T-helper 2 cell treated with Interferon-gamma antibody and Interleukin-4, amounts not matched to agents 5 μg/mL and 100 μg/mL, for 36 hours (primary cell): ENCODE measurements at regions not wholly inside any gene's neighbourhood (a gene's known extent, or its start where the extent isn't known, plus 50 kb on each side); places are given as distances from the start of the nearest gene placed in this dataset.
"Not testable (repeated sequence)": the region's sequence is repeated elsewhere in the genome, so short reads cannot be mapped to it uniquely, and the experiment has no call there.

ENCODE experiments used
- DNase-seq: peaks from one replicate; pipeline ENCODE4 v3.0.0; 2021; ENCODE audit warnings: low spot score
- H3K27ac Mint-ChIP-seq: one replicate; pipeline ENCODE4 v1.8.0; 2021; ENCODE audit warnings: mild to moderate bottlenecking, mixed read lengths
- H3K27me3 Mint-ChIP-seq: one replicate; pipeline ENCODE4 v1.8.0; 2021; ENCODE audit warnings: low read depth, mixed read lengths
- H3K36me3 Mint-ChIP-seq: one replicate; pipeline ENCODE4 v1.8.0; 2021; ENCODE audit warnings: low read depth, mixed read lengths
- H3K4me1 Mint-ChIP-seq: one replicate; pipeline ENCODE4 v1.8.0; 2021; ENCODE audit warnings: low read depth, mixed read lengths
- H3K4me3 Mint-ChIP-seq: one replicate; pipeline ENCODE4 v1.8.0; 2022; ENCODE audit warnings: mild to moderate bottlenecking, moderate library complexity, mixed read lengths
- H3K9me3 Mint-ChIP-seq: one replicate; pipeline ENCODE4 v1.8.0; 2021; ENCODE audit warnings: mixed read lengths

DNA sequence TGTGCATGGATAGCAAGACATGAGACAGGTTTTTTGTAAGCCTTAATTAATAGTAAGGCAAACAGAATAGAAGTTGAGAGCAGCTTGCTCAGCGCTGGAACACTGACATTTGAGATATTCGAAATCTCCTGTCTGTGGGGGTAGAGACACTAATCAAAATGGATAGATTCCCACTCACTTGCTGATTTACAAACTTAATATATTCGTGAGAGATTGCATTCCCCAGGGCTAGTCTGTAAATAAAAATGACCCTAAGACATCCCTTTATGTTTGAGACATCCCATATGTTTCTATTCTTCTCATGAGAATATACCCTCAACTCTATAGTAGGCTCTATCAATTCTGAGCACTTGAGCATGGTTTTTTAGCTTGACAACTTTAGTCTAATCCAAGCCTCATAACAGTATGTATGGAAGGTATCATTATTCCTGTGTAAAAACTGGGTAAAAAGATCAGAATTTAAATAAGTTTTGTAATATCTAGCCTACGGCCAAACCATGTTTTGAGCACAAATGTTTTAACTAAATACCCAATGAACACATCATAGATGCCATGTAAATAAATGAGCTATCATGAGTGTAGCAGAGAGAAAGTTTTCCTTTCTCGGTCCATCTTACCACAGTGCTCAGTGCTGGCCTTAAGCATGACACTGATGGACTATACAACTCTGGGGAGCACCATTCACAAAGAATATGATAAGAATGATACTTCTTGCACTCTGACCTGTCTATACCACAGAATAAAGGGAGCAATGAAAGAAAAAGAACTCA, 609.2 kb downstream of the PSAT1 start:
- no peak for DNase-seq
- Mint-ChIP-seq H3K27ac (no peak overlapping the region), H3K27me3 (no peaks in the 10 kb centered on the region), H3K4me3 (no peak overlapping the region), H3K4me1 (no peaks in the 10 kb centered on the region), H3K9me3 (peaks cover 7% of the 10 kb centered on the region), H3K36me3 (no peaks in the 10 kb centered on the region)

DNA sequence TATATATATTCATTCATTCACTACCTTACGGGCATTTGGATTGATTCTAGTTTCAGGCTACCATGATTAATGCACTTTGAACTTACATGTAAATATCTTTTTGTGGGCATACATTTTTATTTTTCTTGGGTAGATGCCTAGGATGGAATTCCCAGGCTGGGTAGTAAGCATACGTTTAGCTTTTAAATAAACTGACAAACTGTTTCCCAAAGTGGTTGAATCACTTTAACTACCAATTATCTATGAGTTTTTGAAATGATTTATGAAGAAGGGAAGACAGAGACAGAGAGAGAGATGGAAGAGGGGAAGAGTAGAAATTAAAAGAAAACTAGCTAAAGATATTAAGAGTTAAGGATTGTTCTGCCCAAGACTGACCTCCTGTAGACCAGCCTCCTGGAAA, 612.6 kb downstream of the PSAT1 start:
- H3K36me3 Mint-ChIP-seq, result no peaks in the 10 kb centered on the region
- no peaks in the 10 kb centered on the region for H3K4me1 Mint-ChIP-seq
- H3K4me3 Mint-ChIP-seq, result no peak overlapping the region
- no peak for DNase-seq
- peaks cover 7% of the 10 kb centered on the region for H3K9me3 Mint-ChIP-seq
- H3K27ac Mint-ChIP-seq, result no peak overlapping the region
- no peaks in the 10 kb centered on the region for H3K27me3 Mint-ChIP-seq

DNA sequence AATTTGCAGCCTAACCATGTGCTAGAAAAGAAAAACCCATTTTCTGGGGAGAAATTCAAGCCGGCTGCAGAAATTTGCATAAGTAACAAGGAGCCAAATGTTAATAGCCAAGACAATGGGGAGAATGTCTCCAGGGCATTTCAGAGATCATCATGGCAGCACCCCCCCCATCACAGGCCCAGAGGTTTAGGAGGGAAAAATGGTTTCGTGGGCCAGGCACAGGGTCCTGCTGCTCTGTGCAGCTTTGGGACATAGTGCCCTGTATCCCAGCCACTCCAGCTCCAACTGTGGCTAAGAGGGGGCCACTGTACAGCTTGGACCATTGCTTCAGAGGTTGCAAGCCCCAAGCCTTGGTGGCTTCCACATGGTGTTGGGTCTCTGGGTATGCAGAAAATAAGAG, 620.0 kb downstream of the PSAT1 start:
- not testable (repeated sequence) for DNase-seq, H3K27me3 Mint-ChIP-seq, H3K36me3 Mint-ChIP-seq, H3K4me3 Mint-ChIP-seq, H3K27ac Mint-ChIP-seq, H3K4me1 Mint-ChIP-seq
- H3K9me3 Mint-ChIP-seq, result peaks cover 11% of the 10 kb centered on the region

DNA sequence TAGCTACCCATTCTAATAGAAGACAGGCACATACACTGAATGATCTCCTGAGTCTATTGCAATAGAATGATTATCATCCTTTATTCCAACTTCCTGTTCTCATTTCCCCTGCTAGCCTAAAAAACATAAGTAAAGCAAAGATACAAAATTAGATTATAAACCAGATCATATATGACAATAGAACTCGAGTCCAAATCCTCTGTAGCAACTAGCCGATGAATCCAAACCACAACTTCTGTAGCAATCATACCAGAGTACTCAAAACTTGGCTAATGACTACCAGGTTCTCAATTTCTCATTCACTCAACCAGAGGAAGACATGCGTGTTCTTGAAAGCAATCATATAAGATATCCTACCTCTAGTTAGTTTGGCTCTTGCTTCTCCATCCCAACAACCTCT, 622.1 kb downstream of the PSAT1 start:
- Mint-ChIP-seq H3K27ac (no peak overlapping the region), H3K36me3 (no peaks in the 10 kb centered on the region), H3K27me3 (no peaks in the 10 kb centered on the region), H3K4me1 (no peaks in the 10 kb centered on the region), H3K9me3 (peaks cover 11% of the 10 kb centered on the region), H3K4me3 (no peak overlapping the region)
- DNase-seq, result no peak

DNA sequence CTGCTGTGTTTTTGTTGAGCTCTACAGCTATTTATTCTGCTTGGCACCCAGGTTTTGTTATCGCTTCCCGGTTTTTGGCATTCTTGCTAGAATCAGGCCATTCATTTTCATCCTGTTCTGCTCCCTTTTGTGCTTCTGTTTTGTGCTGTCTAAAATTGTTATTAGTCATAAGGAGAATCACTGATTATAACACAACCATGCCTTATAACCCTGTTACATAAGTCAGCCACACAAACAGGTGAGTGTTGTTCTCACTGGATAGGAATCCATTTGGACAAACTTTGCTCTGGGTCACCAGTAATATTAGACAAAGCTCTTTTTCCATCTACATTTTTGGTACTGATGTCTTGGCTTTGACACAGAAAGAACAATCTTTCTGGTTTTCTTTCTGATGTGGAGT, 622.8 kb downstream of the PSAT1 start:
- peaks cover 11% of the 10 kb centered on the region for H3K9me3 Mint-ChIP-seq
- no peak overlapping the region for H3K27ac Mint-ChIP-seq
- DNase-seq, result no peak
- H3K36me3 Mint-ChIP-seq, result no peaks in the 10 kb centered on the region
- no peak overlapping the region for H3K4me3 Mint-ChIP-seq
- H3K4me1 Mint-ChIP-seq, result no peaks in the 10 kb centered on the region
- no peaks in the 10 kb centered on the region for H3K27me3 Mint-ChIP-seq

DNA sequence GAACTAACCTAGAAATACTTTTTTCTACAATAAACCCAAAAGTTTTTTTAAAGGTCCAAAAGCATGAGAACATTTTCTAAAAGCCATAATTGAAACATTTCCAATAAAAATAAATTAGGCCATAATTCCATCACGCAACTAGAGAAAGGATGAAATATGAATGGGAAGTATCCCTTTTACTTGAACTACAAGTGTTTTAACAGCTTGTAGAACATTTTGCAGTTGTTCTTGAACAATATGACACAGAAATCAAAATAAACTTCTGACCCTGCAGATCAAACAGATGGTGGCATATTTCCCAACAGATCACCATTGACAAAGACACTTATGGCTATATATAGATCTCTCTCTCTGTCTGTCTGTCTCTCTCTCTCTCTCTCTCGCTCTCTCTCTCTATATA, 624.4 kb downstream of the PSAT1 start:
- no peak overlapping the region for H3K4me3 Mint-ChIP-seq
- H3K27ac Mint-ChIP-seq, result no peak overlapping the region
- no peaks in the 10 kb centered on the region for H3K4me1 Mint-ChIP-seq
- no peaks in the 10 kb centered on the region for H3K36me3 Mint-ChIP-seq
- peaks cover 11% of the 10 kb centered on the region for H3K9me3 Mint-ChIP-seq
- no peaks in the 10 kb centered on the region for H3K27me3 Mint-ChIP-seq
- no peak for DNase-seq

DNA sequence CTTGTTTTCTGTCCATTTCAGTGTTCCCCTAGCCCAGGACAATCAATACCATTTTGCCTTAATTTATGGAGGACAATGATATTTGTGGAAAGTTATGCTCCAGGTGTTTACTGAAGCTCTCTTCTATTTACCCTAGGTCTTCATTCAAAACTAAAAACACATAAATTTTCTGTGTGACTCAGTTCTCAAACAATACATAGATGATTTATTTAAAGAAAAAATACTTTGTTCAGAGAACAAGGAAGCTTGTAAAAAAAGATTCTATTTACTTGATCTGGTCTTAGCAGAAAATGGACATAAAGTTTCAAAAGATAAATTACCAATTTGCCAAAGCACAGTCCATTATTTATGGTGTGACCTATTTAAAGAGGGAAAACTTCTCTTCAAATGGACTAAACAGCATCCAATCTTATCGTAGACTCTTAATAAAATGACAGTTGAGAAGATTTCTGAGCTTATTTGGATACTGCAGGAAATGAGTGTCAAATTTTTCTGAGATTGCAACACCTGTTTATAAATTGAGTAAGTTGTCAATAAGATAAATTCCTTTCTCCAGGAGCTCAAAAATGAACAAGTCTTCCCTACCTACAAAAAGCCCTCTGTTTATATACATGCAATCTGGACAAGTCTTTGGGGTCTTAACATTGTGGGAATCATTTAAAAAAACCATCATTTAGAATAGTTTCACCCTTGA, 627.2 kb downstream of the PSAT1 start:
- no peaks in the 10 kb centered on the region for H3K4me1 Mint-ChIP-seq
- H3K4me3 Mint-ChIP-seq, result no peak overlapping the region
- no peaks in the 10 kb centered on the region for H3K27me3 Mint-ChIP-seq
- no peaks in the 10 kb centered on the region for H3K36me3 Mint-ChIP-seq
- peaks cover 3% of the 10 kb centered on the region for H3K9me3 Mint-ChIP-seq
- no peak for DNase-seq
- H3K27ac Mint-ChIP-seq, result no peak overlapping the region

DNA sequence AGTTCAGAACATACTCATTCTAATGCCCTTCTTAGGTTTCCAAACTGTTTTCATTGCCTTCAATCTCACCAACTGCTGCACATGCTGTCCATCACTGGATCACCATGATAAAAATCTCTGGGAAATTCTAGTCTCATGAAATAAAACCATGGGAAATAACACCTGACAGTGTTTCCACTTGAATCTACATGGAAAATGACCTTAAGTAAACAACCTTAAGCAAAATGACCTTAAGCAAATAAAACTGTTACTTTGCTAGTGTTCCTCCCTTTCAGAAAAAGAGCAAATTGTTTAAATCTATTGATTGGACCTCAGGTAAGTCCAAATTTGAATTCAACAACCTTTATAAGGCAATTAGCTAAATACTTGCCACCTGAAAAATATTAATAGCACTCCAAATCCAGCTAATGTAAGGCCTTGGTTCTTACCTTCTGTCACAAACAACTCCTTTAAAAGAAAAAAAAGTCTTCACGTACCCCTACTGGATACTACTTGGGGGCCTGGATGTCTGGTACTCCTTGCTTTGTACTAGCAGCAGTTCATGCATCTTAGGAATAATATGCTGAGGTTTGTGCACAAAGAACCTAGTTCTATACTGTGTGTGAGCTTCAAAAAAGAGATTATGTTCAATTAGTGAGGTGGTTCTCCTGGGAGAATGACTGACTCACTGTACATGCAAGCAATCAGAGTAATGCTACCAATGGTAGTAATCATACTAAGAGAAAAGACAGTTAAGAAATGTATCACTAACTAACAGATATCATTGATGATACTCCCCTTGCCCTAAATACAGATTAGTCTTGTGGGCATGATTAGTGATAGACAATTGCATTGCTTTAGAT, 630.4 kb downstream of the PSAT1 start:
- no peaks in the 10 kb centered on the region for H3K4me1 Mint-ChIP-seq

DNA sequence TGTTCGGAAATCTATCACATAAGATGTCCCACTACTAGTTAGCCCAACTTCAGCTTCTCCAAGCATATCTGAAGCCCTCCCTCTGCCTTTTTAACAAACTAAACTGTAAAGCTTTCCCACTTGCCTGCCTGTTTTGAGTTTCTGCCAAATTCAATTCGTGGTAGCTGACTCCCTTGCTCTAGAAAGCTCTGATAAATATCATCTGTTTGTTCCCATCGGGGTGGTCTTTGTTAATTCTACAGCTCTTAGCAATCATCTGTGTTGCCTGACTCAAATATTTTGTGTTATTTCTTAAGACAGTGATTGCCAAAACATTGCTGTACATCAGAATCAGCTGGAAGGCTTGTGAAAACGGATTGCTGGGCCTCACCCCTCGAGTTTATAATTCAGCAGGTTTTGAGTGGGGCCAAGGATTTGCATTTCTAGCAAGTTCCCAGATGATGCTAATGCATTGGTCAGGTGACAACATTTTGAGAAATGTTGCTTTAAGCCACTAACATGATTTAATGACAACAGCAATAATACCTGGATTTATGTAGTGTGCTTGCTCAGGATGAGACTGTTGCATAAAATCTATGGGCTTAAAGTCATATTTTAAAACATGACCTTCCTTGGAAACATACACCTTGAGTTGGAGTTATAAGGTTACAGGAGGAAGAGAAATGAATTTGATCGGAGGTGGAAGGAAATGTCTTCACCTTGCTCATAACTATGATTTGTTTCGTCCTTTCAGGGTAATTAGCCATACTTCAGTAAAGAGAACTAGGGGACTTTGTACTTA, 631.9 kb downstream of the PSAT1 start:
- Mint-ChIP-seq H3K27ac (no peak overlapping the region), H3K27me3 (no peaks in the 10 kb centered on the region), H3K4me3 (no peak overlapping the region), H3K9me3 (peaks cover 3% of the 10 kb centered on the region), H3K4me1 (no peaks in the 10 kb centered on the region), H3K36me3 (no peaks in the 10 kb centered on the region)
- DNase-seq, result no peak

More for the DNA sequence above, 630.4 kb downstream of the PSAT1 start:
- Mint-ChIP-seq H3K27ac (no peak overlapping the region), H3K27me3 (no peaks in the 10 kb centered on the region), H3K36me3 (no peaks in the 10 kb centered on the region), H3K4me3 (no peak overlapping the region), H3K9me3 (peaks cover 3% of the 10 kb centered on the region)
- no peak for DNase-seq

DNA sequence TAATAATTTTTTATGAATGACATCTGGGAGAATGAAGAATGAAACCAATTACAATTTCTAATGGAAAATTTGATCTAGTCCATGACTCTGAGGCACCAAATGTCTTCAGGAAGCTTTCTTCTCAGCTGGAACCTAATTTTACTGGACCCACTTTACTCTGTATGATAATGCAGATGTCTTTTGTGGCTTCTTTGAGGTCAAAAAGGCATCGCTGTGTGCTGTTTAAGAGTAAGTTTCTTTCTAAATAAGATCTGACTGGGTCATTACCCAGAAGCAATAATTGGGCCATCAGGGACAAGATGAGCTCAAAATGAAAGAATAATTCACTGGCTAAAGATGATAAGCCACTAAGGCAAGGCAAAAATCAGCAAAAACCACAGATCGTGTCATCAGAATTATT, 633.4 kb downstream of the PSAT1 start:
- H3K27ac Mint-ChIP-seq, result no peak overlapping the region
- H3K4me1 Mint-ChIP-seq, result no peaks in the 10 kb centered on the region
- H3K4me3 Mint-ChIP-seq, result no peak overlapping the region
- no peaks in the 10 kb centered on the region for H3K27me3 Mint-ChIP-seq
- peaks cover 3% of the 10 kb centered on the region for H3K9me3 Mint-ChIP-seq
- no peak for DNase-seq
- no peaks in the 10 kb centered on the region for H3K36me3 Mint-ChIP-seq

DNA sequence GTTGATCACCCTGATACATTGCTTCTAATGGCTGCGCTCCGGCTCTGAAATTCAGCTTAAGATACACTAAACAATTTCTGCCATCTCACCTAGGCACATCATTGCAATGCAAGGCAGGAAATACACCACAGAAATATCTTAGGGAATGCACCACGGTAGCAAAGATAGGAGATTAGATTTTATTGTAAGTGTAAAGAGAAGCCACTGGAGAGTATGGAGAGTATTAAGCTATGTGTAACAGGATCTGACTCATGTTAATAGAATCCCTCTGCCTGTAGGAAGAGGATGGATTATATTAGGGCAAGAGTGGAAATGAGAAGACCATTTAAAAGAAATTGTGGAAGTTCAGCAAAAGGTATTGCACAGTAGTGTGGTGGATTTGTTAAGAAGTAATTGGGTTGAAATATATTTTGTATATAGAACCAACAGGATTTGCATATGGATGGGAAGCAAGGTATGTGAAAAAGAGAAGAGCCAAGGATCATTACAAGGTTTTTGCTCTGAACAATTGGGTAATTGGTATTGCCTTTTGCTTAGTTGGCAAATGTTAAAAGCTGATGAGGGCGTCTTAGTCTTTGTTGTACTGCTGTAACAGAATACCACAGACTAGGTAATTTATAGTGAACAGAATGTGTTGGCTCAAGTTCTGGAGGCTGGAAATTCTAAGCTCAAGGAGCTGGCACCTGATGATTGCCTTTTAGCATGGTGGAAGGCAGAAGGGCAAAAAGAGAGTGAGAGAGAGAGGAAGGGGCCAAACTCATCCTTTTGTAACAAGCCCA, 636.1 kb downstream of the PSAT1 start:
- H3K4me1 Mint-ChIP-seq, result no peaks in the 10 kb centered on the region
- DNase-seq, result no peak
- H3K27me3 Mint-ChIP-seq, result no peaks in the 10 kb centered on the region
- H3K27ac Mint-ChIP-seq, result no peak overlapping the region
- no peaks in the 10 kb centered on the region for H3K9me3 Mint-ChIP-seq
- H3K36me3 Mint-ChIP-seq, result no peaks in the 10 kb centered on the region
- no peak overlapping the region for H3K4me3 Mint-ChIP-seq

DNA sequence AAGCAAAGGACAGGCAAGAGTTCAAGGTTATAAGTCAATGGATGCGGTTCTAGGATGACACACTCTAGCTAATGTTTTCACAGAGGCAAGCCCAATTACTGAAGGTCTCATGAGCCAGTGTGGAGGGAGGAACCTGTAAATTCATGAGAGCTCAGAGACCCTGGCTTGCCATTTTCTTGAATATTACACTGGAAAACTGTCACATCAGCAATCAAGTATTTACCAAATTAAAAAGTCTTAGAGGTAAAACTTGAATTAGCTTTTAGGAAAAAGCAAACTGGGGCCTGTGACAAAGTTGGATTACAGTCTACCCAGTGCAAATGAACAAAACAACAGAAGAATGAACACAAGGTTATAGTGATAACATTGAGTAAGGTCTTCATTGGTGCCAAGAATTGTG, 636.9 kb upstream of the TLE4 start:
- no peak overlapping the region for H3K4me3 Mint-ChIP-seq
- no peaks in the 10 kb centered on the region for H3K4me1 Mint-ChIP-seq
- no peaks in the 10 kb centered on the region for H3K27me3 Mint-ChIP-seq
- H3K9me3 Mint-ChIP-seq, result no peaks in the 10 kb centered on the region
- no peaks in the 10 kb centered on the region for H3K36me3 Mint-ChIP-seq
- no peak for DNase-seq
- H3K27ac Mint-ChIP-seq, result no peak overlapping the region

DNA sequence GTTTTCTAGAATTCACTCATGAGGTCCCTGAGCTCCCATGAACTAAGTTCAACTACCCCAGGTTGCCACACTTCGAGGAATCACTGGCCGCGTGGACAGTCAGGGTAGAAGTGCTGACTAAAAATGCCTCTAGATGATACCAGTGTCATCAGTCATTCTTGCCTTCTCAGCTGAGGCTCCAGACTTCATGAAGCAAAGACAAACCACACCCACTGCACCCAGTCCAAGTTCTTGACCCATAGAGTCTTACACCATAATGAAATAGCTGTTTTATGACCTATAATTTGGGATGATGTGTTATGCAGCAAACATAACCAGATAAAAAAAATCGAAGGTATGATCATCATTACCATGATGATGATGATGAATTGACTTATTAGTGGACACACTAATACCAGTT, 632.9 kb upstream of the TLE4 start:
- Mint-ChIP-seq H3K27ac (no peak overlapping the region), H3K9me3 (no peaks in the 10 kb centered on the region), H3K4me1 (no peaks in the 10 kb centered on the region), H3K27me3 (no peaks in the 10 kb centered on the region), H3K36me3 (no peaks in the 10 kb centered on the region), H3K4me3 (no peak overlapping the region)
- no peak for DNase-seq
